SK-N-SH (cell line): ENCODE measurements at regions not wholly inside any gene's neighbourhood (a gene's known extent, or its start where the extent isn't known, plus 50 kb on each side); places are given as distances from the start of the nearest gene placed in this dataset.

Experiments
- CTCF ChIA-PET: fragments of 300-600, 350-600 bp; formaldehyde crosslinking; extraction: SDS; loops from one replicate; lab custom pipeline; 2021; lab: Yijun Ruan, JAX
- POLR2A ChIA-PET: fragments of 350-600 bp; sonication (Branson Sonifier 250); formaldehyde crosslinking; extraction: SDS; loops from one replicate; lab custom pipeline; 2020; ENCODE audit warnings: antibody characterized with exemption, inconsistent platforms; lab: Yijun Ruan, JAX
- DNase-seq: peaks from one replicate; pipeline ENCODE4 v3.0.0; 2012
- H2AFZ ChIP-seq: fragments of 200-600 bp; sonication (generic); 2 replicates; pipeline ENCODE4 v1.8.1; 2016; ENCODE audit warnings: antibody characterized with exemption, mild to moderate bottlenecking, low read depth
- H3F3A ChIP-seq: fragments of 200-600 bp; sonication (generic); replicated peaks from 2 replicates; pipeline ENCODE3; 2016; ENCODE audit warnings: antibody characterized with exemption, mild to moderate bottlenecking; ENCODE audit not compliant: insufficient read depth
- H3K27ac ChIP-seq, 2 experiments: fragments of 200-500 bp in 1 of 2; fragments of 200-600 bp in 1 of 2; sonication (Bioruptor generic) in 1 of 2; sonication (generic), shearing (Covaris generic) in 1 of 2; 2 replicates each; pipeline versions ENCODE4 v1.5.1 to v1.6.1; 2014 to 2016; ENCODE audit warnings: low read depth in 2 of 2, inconsistent platforms in 1 of 2, low read length in 1 of 2, mild to moderate bottlenecking in 1 of 2, mixed read lengths in 1 of 2
- H3K27me3 ChIP-seq: fragments of 200-600 bp; sonication (generic), shearing (Covaris generic); 2 replicates; pipeline ENCODE4 v1.6.1; 2016; ENCODE audit warnings: mixed run types; ENCODE audit not compliant: insufficient read depth
- H3K36me3 ChIP-seq, 2 experiments: fragments of 200-500 bp in 1 of 2; fragments of 200-600 bp in 1 of 2; sonication (Bioruptor generic) in 1 of 2; sonication (generic) in 1 of 2; replicated peaks in 1 of 2; 2 replicates each; pipeline versions ENCODE3 to v1.5.1; 2014 to 2016; ENCODE audit warnings: low read length in 1 of 2, mild to moderate bottlenecking in 1 of 2; ENCODE audit not compliant: insufficient read depth in 2 of 2, control insufficient read depth in 1 of 2
- H3K4me1 ChIP-seq, 2 experiments: fragments of 200-500 bp in 1 of 2; fragments of 200-600 bp in 1 of 2; sonication (Bioruptor generic) in 1 of 2; sonication (generic), shearing (Covaris generic) in 1 of 2; 2 replicates each; pipeline versions ENCODE4 v1.5.1 to v1.6.1; 2014 to 2016; ENCODE audit warnings: low read depth in 1 of 2, low read length in 1 of 2, mixed run types in 1 of 2; ENCODE audit not compliant: insufficient read depth in 2 of 2, control insufficient read depth in 1 of 2
- H3K4me2 ChIP-seq: fragments of 200-600 bp; sonication (generic), shearing (Covaris generic); 2 replicates; pipeline ENCODE4 v1.6.1; 2017; ENCODE audit warnings: mixed run types
- H3K4me3 ChIP-seq, 2 experiments: fragments of 200-500 bp in 1 of 2; fragments of 200-600 bp in 1 of 2; sonication (Bioruptor generic) in 1 of 2; sonication (generic), shearing (Covaris generic) in 1 of 2; 2 replicates each; pipeline versions ENCODE4 v1.5.1 to v1.8.1; 2014 to 2016; ENCODE audit warnings: low read depth in 2 of 2, inconsistent platforms in 1 of 2, low read length in 1 of 2, mild to moderate bottlenecking in 1 of 2, mixed read lengths in 1 of 2, moderate library complexity in 1 of 2
- H3K79me2 ChIP-seq: fragments of 200-600 bp; sonication (generic); 2 replicates; pipeline ENCODE4 v1.8.1; 2017; ENCODE audit warnings: mild to moderate bottlenecking; ENCODE audit not compliant: insufficient read depth
- H3K9ac ChIP-seq: fragments of 200-600 bp; sonication (generic); 2 replicates; pipeline ENCODE4 v1.6.1; 2017; ENCODE audit warnings: mixed run types
- H3K9me2 ChIP-seq: fragments of 200-600 bp; sonication (generic); 2 replicates; pipeline ENCODE4 v1.6.1; 2017; ENCODE audit warnings: mixed run types
- H3K9me3 ChIP-seq: fragments of 200-600 bp; sonication (generic); 2 replicates; pipeline ENCODE4 v1.6.1; 2017; ENCODE audit warnings: mixed run types, mild to moderate bottlenecking, moderate library complexity
- H4K20me1 ChIP-seq: fragments of 200-600 bp; sonication (generic); 2 replicates; pipeline ENCODE4 v1.6.1; 2017; ENCODE audit warnings: mild to moderate bottlenecking, mixed run types; ENCODE audit not compliant: insufficient read depth
- CHD2 ChIP-seq: fragments of 150-350 bp; IDR thresholded peaks from 2 replicates; pipeline ENCODE4 v1.6.1; 2018; ENCODE audit warnings: low read length; ENCODE audit not compliant: partially characterized antibody
- ELF1 ChIP-seq: IDR thresholded peaks from 2 replicates; pipeline ENCODE4 v1.4.0; 2012
- EP300 ChIP-seq, 2 experiments: IDR thresholded peaks; 2 replicates each; pipeline versions ENCODE4 v1.4.0 to v1.6.1; 2012; ENCODE audit warnings: borderline replicate concordance in 1 of 2, low read depth in 1 of 2, low read length in 1 of 2
- EZH2phosphoT487 ChIP-seq: fragments of 200-600 bp; sonication (generic); IDR thresholded peaks from 2 replicates; pipeline ENCODE4 v1.6.1; 2017; ENCODE audit warnings: low read depth, mixed run types, mild to moderate bottlenecking, antibody characterized with exemption, moderate library complexity, borderline replicate concordance
- FOSL2 ChIP-seq: IDR thresholded peaks from 2 replicates; pipeline ENCODE4 v1.4.0; 2012; ENCODE audit warnings: low read depth, mild to moderate bottlenecking, moderate library complexity, borderline replicate concordance
- FOXM1 ChIP-seq: IDR thresholded peaks from 2 replicates; pipeline ENCODE4 v1.4.0; 2012; ENCODE audit warnings: low read depth, mild to moderate bottlenecking
- GATA2 ChIP-seq: sonication (generic); formaldehyde crosslinking; IDR thresholded peaks from 2 replicates; pipeline ENCODE4 v1.5.0; 2020; ENCODE audit warnings: mild to moderate bottlenecking, missing genetic modification reagents
- JUND ChIP-seq: IDR thresholded peaks from 2 replicates; pipeline ENCODE4 v1.4.0; 2012
- POLR2AphosphoS5 ChIP-seq: IDR thresholded peaks from 2 replicates; pipeline ENCODE4 v1.6.1; 2012; ENCODE audit warnings: low read depth, low read length
- RAD21 ChIP-seq: IDR thresholded peaks from 2 replicates; pipeline ENCODE4 v1.6.1; 2012; ENCODE audit warnings: mild to moderate bottlenecking, low read length
- RCOR1 ChIP-seq: fragments of 150-350 bp; IDR thresholded peaks from 2 replicates; pipeline ENCODE4 v1.6.1; 2017; ENCODE audit warnings: antibody characterized with exemption, low read length
- RFX5 ChIP-seq: IDR thresholded peaks from 2 replicates; pipeline ENCODE4 v1.6.1; 2012; ENCODE audit warnings: mild to moderate bottlenecking, improper control_type of control experiment, low read length
- RXRA ChIP-seq: IDR thresholded peaks from 2 replicates; pipeline ENCODE4 v1.4.0; 2012; ENCODE audit warnings: low read depth, mild to moderate bottlenecking, borderline replicate concordance
- SMC3 ChIP-seq: IDR thresholded peaks from 2 replicates; pipeline ENCODE4 v1.6.1; 2012; ENCODE audit warnings: low read depth, low read length, improper control_type of control experiment
- TEAD4 ChIP-seq: IDR thresholded peaks from 2 replicates; pipeline ENCODE4 v1.4.0; 2012; ENCODE audit warnings: mild to moderate bottlenecking, borderline replicate concordance; ENCODE audit not compliant: insufficient read depth
- WGBS: methylation state at CpG from one replicate; pipeline ENCODE4 v1.1.6; 2017; ENCODE audit warnings: low lambda C conversion rate; 5-methylcytosine and 5-hydroxymethylcytosine counted together
- TF ChIP-seq, protein P1 (sequence below): IDR thresholded peaks from 2 replicates; pipeline ENCODE4 v1.4.0; 2012; ENCODE audit warnings: low read depth, borderline replicate concordance
- TF ChIP-seq, protein P2 (sequence below): fragments of 150-350 bp; IDR thresholded peaks from 2 replicates; pipeline ENCODE4 v1.6.1; 2017; ENCODE audit warnings: antibody characterized with exemption, low read length, low read depth, borderline replicate concordance
- TF ChIP-seq, protein P3 (sequence below): IDR thresholded peaks from 2 replicates; pipeline ENCODE4; 2012
- TF ChIP-seq, protein P4 (sequence below): IDR thresholded peaks from 2 replicates; pipeline ENCODE4 v1.4.0; 2012; ENCODE audit warnings: low read depth, borderline replicate concordance

GRCh38 chr3:56927855-56928254 lies 126.1 kb upstream of the ARHGEF3 start (continued):
- TF ChIP-seq POLR2AphosphoS5 (no peak), RCOR1 (no peak)

- Histone ChIP-seq H3F3A (peaks cover 2% of the 10 kb centered on the region), H3K4me2 (no peak overlapping the region)
Measured at GRCh38 chr3:56926947-56927282, 125.2 kb upstream of the ARHGEF3 start.

DNA sequence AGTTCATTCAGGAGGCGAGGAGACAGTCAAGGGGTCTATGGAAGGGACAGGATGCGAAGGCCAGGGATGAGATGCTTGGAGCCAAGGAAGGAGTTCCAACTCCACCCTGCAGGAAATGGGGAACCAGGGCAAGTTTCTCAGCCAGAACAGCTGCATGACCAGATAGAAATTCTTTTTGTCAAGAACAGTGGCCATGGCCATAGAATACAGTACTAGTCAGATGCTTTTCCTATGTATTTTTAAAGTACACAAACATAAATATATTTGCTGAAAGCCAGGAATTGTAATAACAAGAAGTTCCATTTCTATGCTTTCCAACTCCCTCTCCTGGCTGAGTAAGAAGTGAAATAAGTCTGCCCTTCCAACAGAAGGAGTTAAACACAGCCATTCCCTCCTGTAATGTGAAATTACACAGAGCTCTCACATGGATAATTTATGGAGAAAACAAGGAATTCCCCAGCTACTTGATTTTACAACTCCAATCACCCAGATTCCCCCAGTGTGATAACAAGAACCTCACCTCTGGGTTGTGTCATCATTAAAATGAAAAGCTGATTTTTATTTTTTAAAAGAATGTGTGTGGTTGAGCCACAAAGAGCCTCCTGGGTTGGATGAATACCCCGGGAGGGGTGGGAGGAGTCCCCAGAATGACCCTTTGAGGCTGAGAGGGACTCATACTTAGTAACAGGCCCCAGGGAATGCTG lies 124.6 kb upstream of the ARHGEF3 start:
- ChIA-PET CTCF (interaction anchor here (1.0 to 2.5 kb wide), 5 partner anchors 11 to 224 kb away, joined by 3 to 7 read pairs (median 4); partner anchors contain the start of gene ARHGEF3), POLR2A (no interaction called here)
- no peak for DNase-seq
- 71% methylated on average over 3 of the region's 3 CpGs for WGBS
- peaks cover 6 to 29% of the 10 kb centered on the region in 2 experiments; a peak in 2 of 4 replicates for H3K4me1 ChIP-seq
- H3K4me3 ChIP-seq: no peak overlapping the region
- H3K27me3 ChIP-seq: no peaks in the 10 kb centered on the region
- no peak overlapping the region for H2AFZ ChIP-seq
- no peaks in the 10 kb centered on the region for H3K79me2 ChIP-seq
- H3F3A ChIP-seq: peaks cover 7% of the 10 kb centered on the region
- no peak overlapping the region for H3K4me2 ChIP-seq
- H4K20me1 ChIP-seq: no peaks in the 10 kb centered on the region
- H3K27ac ChIP-seq: peak overlapping the region in 1 of 2 experiments; percentile 13; a peak in 2 of 4 replicates
- H3K9ac ChIP-seq: peak overlapping the region; percentile 7; the same call in 1 of the 2 replicates
- no peaks in the 10 kb centered on the region for H3K9me3 ChIP-seq
- H3K36me3 ChIP-seq: no peaks in the 10 kb centered on the region
- H3K9me2 ChIP-seq: no peaks in the 10 kb centered on the region
- TF ChIP-seq, protein P1, sequence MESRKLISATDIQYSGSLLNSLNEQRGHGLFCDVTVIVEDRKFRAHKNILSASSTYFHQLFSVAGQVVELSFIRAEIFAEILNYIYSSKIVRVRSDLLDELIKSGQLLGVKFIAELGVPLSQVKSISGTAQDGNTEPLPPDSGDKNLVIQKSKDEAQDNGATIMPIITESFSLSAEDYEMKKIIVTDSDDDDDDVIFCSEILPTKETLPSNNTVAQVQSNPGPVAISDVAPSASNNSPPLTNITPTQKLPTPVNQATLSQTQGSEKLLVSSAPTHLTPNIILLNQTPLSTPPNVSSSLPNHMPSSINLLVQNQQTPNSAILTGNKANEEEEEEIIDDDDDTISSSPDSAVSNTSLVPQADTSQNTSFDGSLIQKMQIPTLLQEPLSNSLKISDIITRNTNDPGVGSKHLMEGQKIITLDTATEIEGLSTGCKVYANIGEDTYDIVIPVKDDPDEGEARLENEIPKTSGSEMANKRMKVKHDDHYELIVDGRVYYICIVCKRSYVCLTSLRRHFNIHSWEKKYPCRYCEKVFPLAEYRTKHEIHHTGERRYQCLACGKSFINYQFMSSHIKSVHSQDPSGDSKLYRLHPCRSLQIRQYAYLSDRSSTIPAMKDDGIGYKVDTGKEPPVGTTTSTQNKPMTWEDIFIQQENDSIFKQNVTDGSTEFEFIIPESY: no peak
- no peak for TF ChIP-seq GATA2
- peak; percentile 10; the same call in 1 of the 2 replicates for TF ChIP-seq TEAD4
- peak; percentile 19; the same call in 1 of the 2 replicates for TF ChIP-seq JUND
- TF ChIP-seq, protein P2, sequence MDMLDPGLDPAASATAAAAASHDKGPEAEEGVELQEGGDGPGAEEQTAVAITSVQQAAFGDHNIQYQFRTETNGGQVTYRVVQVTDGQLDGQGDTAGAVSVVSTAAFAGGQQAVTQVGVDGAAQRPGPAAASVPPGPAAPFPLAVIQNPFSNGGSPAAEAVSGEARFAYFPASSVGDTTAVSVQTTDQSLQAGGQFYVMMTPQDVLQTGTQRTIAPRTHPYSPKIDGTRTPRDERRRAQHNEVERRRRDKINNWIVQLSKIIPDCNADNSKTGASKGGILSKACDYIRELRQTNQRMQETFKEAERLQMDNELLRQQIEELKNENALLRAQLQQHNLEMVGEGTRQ: no peak
- TF ChIP-seq, protein P3, sequence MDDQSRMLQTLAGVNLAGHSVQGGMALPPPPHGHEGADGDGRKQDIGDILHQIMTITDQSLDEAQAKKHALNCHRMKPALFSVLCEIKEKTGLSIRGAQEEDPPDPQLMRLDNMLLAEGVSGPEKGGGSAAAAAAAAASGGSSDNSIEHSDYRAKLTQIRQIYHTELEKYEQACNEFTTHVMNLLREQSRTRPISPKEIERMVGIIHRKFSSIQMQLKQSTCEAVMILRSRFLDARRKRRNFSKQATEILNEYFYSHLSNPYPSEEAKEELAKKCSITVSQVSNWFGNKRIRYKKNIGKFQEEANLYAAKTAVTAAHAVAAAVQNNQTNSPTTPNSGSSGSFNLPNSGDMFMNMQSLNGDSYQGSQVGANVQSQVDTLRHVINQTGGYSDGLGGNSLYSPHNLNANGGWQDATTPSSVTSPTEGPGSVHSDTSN: peak; percentile 20; the same call in 1 of the 2 replicates
- no peak for TF ChIP-seq FOSL2
- TF ChIP-seq, protein P4, sequence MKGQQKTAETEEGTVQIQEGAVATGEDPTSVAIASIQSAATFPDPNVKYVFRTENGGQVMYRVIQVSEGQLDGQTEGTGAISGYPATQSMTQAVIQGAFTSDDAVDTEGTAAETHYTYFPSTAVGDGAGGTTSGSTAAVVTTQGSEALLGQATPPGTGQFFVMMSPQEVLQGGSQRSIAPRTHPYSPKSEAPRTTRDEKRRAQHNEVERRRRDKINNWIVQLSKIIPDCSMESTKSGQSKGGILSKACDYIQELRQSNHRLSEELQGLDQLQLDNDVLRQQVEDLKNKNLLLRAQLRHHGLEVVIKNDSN: no peak

More at GRCh38 chr3:56926947-56927282, 125.2 kb upstream of the ARHGEF3 start:
- peaks cover 6 to 26% of the 10 kb centered on the region in 2 experiments; a peak in 2 of 4 replicates for H3K4me1 ChIP-seq
- CTCF ChIA-PET: interaction anchor here (1.0 to 1.4 kb wide), 4 partner anchors 11 to 126 kb away, joined by 3 to 4 read pairs (median 4); partner anchors contain the start of gene ARHGEF3
- peak overlapping the region in 1 of 2 experiments; percentile 13; a peak in 2 of 4 replicates for H3K27ac ChIP-seq
- no peaks in the 10 kb centered on the region for H3K79me2 ChIP-seq
- H3K36me3 ChIP-seq: no peaks in the 10 kb centered on the region
- H3K9me3 ChIP-seq: no peaks in the 10 kb centered on the region
- H3K27me3 ChIP-seq: no peaks in the 10 kb centered on the region
- DNase-seq: peak; percentile 43
- POLR2A ChIA-PET: no interaction called here
- WGBS: 45% methylated on average over 1 of the region's 2 CpGs
- H3K9me2 ChIP-seq: no peaks in the 10 kb centered on the region
- peak overlapping the region; percentile 7; the same call in 1 of the 2 replicates for H3K9ac ChIP-seq
- TF ChIP-seq, protein P4: no peak
- TF ChIP-seq EP300 (IDR thresholded peaks at IDR 0.05; ENCODE audit: borderline replicate concordance in 1 of 2, low read depth in 1 of 2, low read length in 1 of 2) (no peak), RAD21 (no peak), FOSL2 (no peak), FOXM1 (no peak), POLR2AphosphoS5 (no peak), CHD2 (no peak), TEAD4 (no peak), SMC3 (no peak), JUND (no peak), RCOR1 (no peak), EZH2phosphoT487 (no peak), RFX5 (no peak), RXRA (no peak), ELF1 (no peak)
- TF ChIP-seq, protein P2: no peak
- H2AFZ ChIP-seq: no peak overlapping the region
- H3K4me3 ChIP-seq: no peak overlapping the region
- H4K20me1 ChIP-seq: no peaks in the 10 kb centered on the region
